NOMO-1 (cell line): ENCODE measurements at regions not wholly inside any gene's neighbourhood (a gene's known extent, or its start where the extent isn't known, plus 50 kb on each side); places are given as distances from the start of the nearest gene placed in this dataset.
"Not testable (repeated sequence)": the region's sequence is repeated elsewhere in the genome, so short reads cannot be mapped to it uniquely, and the experiment has no call there.

ENCODE experiments used
- DNase-seq, 2 experiments: peaks; one replicate each; lab custom pipeline; 2025; ENCODE audit not compliant: unreplicated experiment in 2 of 2; lab: John Stamatoyannopoulos, UW

GRCh38 chrX:90337161-90337560 lies 415.5 kb downstream of the TGIF2LX start:
- DNase-seq = not testable (repeated sequence)

GRCh38 chrX:90369632-90370031 lies 447.9 kb downstream of the TGIF2LX start:
- DNase-seq = not testable (repeated sequence)

- not testable (repeated sequence) for DNase-seq
Measured at GRCh38 chrX:90398020-90398419, 476.3 kb downstream of the TGIF2LX start.

GRCh38 chrX:90402169-90402568 lies 480.5 kb downstream of the TGIF2LX start:
- DNase-seq = not testable (repeated sequence)

GRCh38 chrX:90403859-90404258 lies 482.2 kb downstream of the TGIF2LX start:
- DNase-seq = not testable (repeated sequence)

GRCh38 chrX:90404846-90405436 lies 483.2 kb downstream of the TGIF2LX start:
- DNase-seq = not testable (repeated sequence)

GRCh38 chrX:90453770-90454338 lies 532.1 kb downstream of the TGIF2LX start:
- not testable (repeated sequence) for DNase-seq

- peak; percentile 41 to 51 for DNase-seq
Measured at GRCh38 chrX:90458071-90458899, 536.6 kb downstream of the TGIF2LX start.

GRCh38 chrX:90474445-90474844 lies 552.7 kb downstream of the TGIF2LX start:
- DNase-seq = not testable (repeated sequence)

- DNase-seq = not testable (repeated sequence)
Measured at GRCh38 chrX:90485406-90485805, 563.7 kb downstream of the TGIF2LX start.

- DNase-seq = not testable (repeated sequence)
Measured at GRCh38 chrX:90521284-90521683, 599.6 kb downstream of the TGIF2LX start.

GRCh38 chrX:90524383-90524968 lies 602.8 kb downstream of the TGIF2LX start:
- not testable (repeated sequence) for DNase-seq
